ENCODE measurements at regions not wholly inside any gene's neighbourhood (a gene's known extent, or its start where the extent isn't known, plus 50 kb on each side); places are given as distances from the start of the nearest gene placed in this dataset.

DNA sequence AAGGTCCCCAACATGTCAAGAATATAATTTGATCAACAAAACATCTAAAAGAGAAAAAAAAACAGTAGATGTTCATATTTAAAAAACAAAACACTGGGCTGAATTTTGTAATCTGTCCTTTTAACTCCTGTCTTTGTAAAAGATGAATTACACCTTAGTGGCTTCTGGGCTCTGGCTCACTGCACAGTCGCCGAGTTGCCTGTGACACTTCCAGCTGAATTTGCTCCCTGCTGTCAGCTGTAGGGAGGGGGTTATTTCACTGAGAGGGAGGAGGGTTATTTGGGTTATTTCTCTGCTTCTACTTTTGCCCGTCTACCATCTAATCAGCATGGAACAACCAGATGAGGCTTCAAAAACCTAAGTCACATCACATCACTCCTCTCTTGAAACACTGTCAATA, 193.0 kb upstream of the ZC3H12A start:
- Mint-ChIP-seq H3K4me1 (peaks cover 3 to 10% of the 10 kb centered on the region in 2 experiments; a peak in 2 of 4 replicates), H3K27ac (no peak overlapping the region), H3K9me3 (peaks cover 12% of the 10 kb centered on the region in 2 experiments; a peak in 4 of 5 replicates), H3K27me3 (ENCODE audit: low read depth) (peaks cover 29% of the 10 kb centered on the region), H3K36me3 (ENCODE audit: insufficient read depth in 1 of 3, low read depth in 3 of 3) (peaks cover 0 to 8% (median 6%) of the 10 kb centered on the region in 3 experiments; a peak in 4 of 7 replicates), H3K4me3 (no peak overlapping the region)
- no peak overlapping the region for H2BK120ac ChIP-seq (ENCODE audit: low read depth, low read length, poor library complexity, severe bottlenecking)
- DNase-seq = no peak
- no peak overlapping the region for H2AFZ ChIP-seq (ENCODE audit: low read length)
- H3K9ac ChIP-seq (ENCODE audit: extremely low read depth, insufficient read length, low read length) = no peak overlapping the region
- WGBS (ENCODE audit: extremely low coverage, insufficient read length, low lambda C conversion rate) = no CpG with 5 or more reads among the region's 3 CpGs
- no peak overlapping the region for H2BK20ac ChIP-seq (ENCODE audit: low read depth, low read length, poor library complexity, severe bottlenecking)
- H2BK15ac ChIP-seq (ENCODE audit: low read depth, low read length) = no peak overlapping the region
- no peak overlapping the region for H3T11ph ChIP-seq (ENCODE audit: low read length)
- no peak overlapping the region for H3K4me2 ChIP-seq (ENCODE audit: insufficient read depth, insufficient read length, low read length)
- no peak overlapping the region for H3K18ac ChIP-seq (ENCODE audit: insufficient read length, low read depth, low read length)
- H3K9me3 ChIP-seq (ENCODE audit: control insufficient read depth, low read depth, low read length) = no peaks in the 10 kb centered on the region
- no peak overlapping the region for H3K23ac ChIP-seq (ENCODE audit: insufficient read length, low read depth, low read length)
- H3K79me1 ChIP-seq (ENCODE audit: insufficient read depth, low read depth, low read length, poor library complexity, severe bottlenecking) = no peaks in the 10 kb centered on the region
- no peak for TF ChIP-seq CTCF (conservative IDR thresholded peaks at IDR 0.05)
- H3K4me1 ChIP-seq (ENCODE audit: insufficient read depth, low read length) = no peaks in the 10 kb centered on the region; the same call in 1 of the 2 replicates
- no peak overlapping the region for H2BK5ac ChIP-seq (ENCODE audit: insufficient read length, low read length)
- H3K56ac ChIP-seq (ENCODE audit: insufficient read length, low read depth, low read length) = no peak overlapping the region
- no peaks in the 10 kb centered on the region for H3K23me2 ChIP-seq (ENCODE audit: insufficient read length, low read depth, low read length, poor library complexity, severe bottlenecking)
- H3K79me2 ChIP-seq (ENCODE audit: insufficient read depth, low read length) = no peaks in the 10 kb centered on the region
- H2AK5ac ChIP-seq (ENCODE audit: insufficient read length, low read length) = no peak overlapping the region
- no peak overlapping the region for H3K27ac ChIP-seq (ENCODE audit: insufficient read length, low read depth, low read length)
- H3K4ac ChIP-seq (ENCODE audit: low read depth, low read length) = no peak overlapping the region
- H4K8ac ChIP-seq (replicated peaks; ENCODE audit: insufficient read length, low read depth, low read length) = no peak overlapping the region
- H3K27me3 ChIP-seq (ENCODE audit: insufficient read depth, low read length) = no peaks in the 10 kb centered on the region
- no peak overlapping the region for H4K5ac ChIP-seq (ENCODE audit: insufficient read length, low read depth, low read length)
- no peaks in the 10 kb centered on the region for H4K20me1 ChIP-seq (ENCODE audit: control insufficient read depth, insufficient read depth, insufficient read length)
- no peak overlapping the region for H3K14ac ChIP-seq (ENCODE audit: insufficient read depth, low read length)
- H2BK12ac ChIP-seq (ENCODE audit: insufficient read length, low read depth, low read length) = no peak overlapping the region
- no peak overlapping the region for H4K91ac ChIP-seq (ENCODE audit: insufficient read length, low read depth, low read length)

All from H9 (cell line).